Ovary (tissue), 7 donors: ENCODE measurements at regions not wholly inside any gene's neighbourhood (a gene's known extent, or its start where the extent isn't known, plus 50 kb on each side); places are given as distances from the start of the nearest gene placed in this dataset.

Experiments used
- DNase-seq, 5 donors: peaks; one replicate each; pipeline ENCODE4 v3.0.0-alpha.2; 2019 to 2020
- H3K27ac ChIP-seq, 2 donors: fragments of 200-600 bp; one replicate each; pipeline versions ENCODE4 v1.5.1 to v1.8.0; 2019 to 2022
- H3K27me3 ChIP-seq: fragments of 200-600 bp; one replicate; pipeline ENCODE4 v1.8.0; 2022
- H3K36me3 ChIP-seq: fragments of 200-600 bp; sonication (generic); one replicate; pipeline ENCODE4 v1.5.1; 2019
- H3K4me1 ChIP-seq: one replicate; pipeline ENCODE4 v1.8.1; 2013; ENCODE audit warnings: mild to moderate bottlenecking, moderate library complexity; ENCODE audit not compliant: insufficient read depth
- H3K4me3 ChIP-seq: fragments of 200-600 bp; sonication (generic); one replicate; pipeline ENCODE4 v1.5.1; 2017
- H3K9me3 ChIP-seq, 2 donors: fragments of 200-600 bp in 1 of 2; sonication (generic) in 1 of 2; one replicate each; pipeline versions ENCODE4 v1.5.1 to v1.8.1; 2013 to 2019; ENCODE audit warnings: mild to moderate bottlenecking in 1 of 2, moderate library complexity in 1 of 2
- CTCF ChIP-seq, 3 donors: fragments of 450-650 bp in 2 of 3; fragments of 200-600 bp in 1 of 3; IDR thresholded peaks; one replicate each; pipeline versions ENCODE4 v1.5.1 to v1.8.0; 2016 to 2022; ENCODE audit warnings: antibody characterized with exemption in 3 of 3, mild to moderate bottlenecking in 1 of 3
- EP300 ChIP-seq: sonication (generic); formaldehyde crosslinking; IDR thresholded peaks from one replicate; pipeline ENCODE4 v1.6.1; 2017; ENCODE audit warnings: antibody characterized with exemption
- POLR2A ChIP-seq: fragments of 450-650 bp; IDR thresholded peaks from one replicate; pipeline ENCODE4 v1.6.1; 2017; ENCODE audit warnings: antibody characterized with exemption, mild to moderate bottlenecking, moderate library complexity
- WGBS, 3 donors: extraction: QIAGEN DNeasy Blood & Tissue Kit in 1 of 3; methylation state at CpG; one replicate each; pipeline versions ENCODE4 v1.1.5 to v1.1.7; 2013 to 2017; 5-methylcytosine and 5-hydroxymethylcytosine counted together
- intact Hi-C, 4 donors: fragments of 100-400 bp; cut with DNase I; formaldehyde crosslinking; loops; one replicate each; pipeline versions ENCODE4 v1.11.0 to v1.15.1; 2022 to 2023
- donor health status: DM: no; HTN: no; CAD: no; lungs with moderate emphysema.
- donor health status: DM: no; HTN: no; CAD: no.
- donor health status: Bipolar disorder and iron deficiency.
- donor health status: DM: no; HTN: no; CAD: no.
- donor health status: DM: yes; HTN: yes; CAD: no.

- 70 to 95% (median 83%) methylated on average over 4 of the region's 4 CpGs for WGBS, 3 donors
- Histone ChIP-seq H3K4me3 (no peak overlapping the region), H3K27ac (no peak overlapping the region), H3K27me3 (no peaks in the 10 kb centered on the region), H3K4me1 (no peaks in the 10 kb centered on the region), H3K9me3 (no peaks in the 10 kb centered on the region), H3K36me3 (no peaks in the 10 kb centered on the region)
- no peak for TF ChIP-seq EP300
- no peak for TF ChIP-seq CTCF (IDR thresholded peaks at IDR 0.05)
- no peak for TF ChIP-seq POLR2A
- DNase-seq: peak in 2 of 5 donors; percentile 1 to 8
- intact Hi-C loops: no loop called here
Measured at GRCh38 chr9:126148994-126149393, 177.6 kb upstream of the MVB12B start.

- 71 to 89% (median 78%) methylated on average over 2 of the region's 2 CpGs for WGBS, 3 donors
- H3K27me3 ChIP-seq: no peaks in the 10 kb centered on the region
- H3K4me3 ChIP-seq: no peak overlapping the region
- TF ChIP-seq POLR2A (no peak), EP300 (no peak), CTCF (IDR thresholded peaks at IDR 0.05) (no peak)
- H3K9me3 ChIP-seq: no peaks in the 10 kb centered on the region
- H3K4me1 ChIP-seq: no peaks in the 10 kb centered on the region
- H3K27ac ChIP-seq: no peak overlapping the region
- intact Hi-C loops: no loop called here
- no peaks in the 10 kb centered on the region for H3K36me3 ChIP-seq
- DNase-seq: peak in 1 of 5 donors; percentile 16
Measured at GRCh38 chr9:126149661-126150060, 177.0 kb upstream of the MVB12B start.

- peak in 2 of 5 donors; percentile 3 to 8 for DNase-seq
- H3K4me3 ChIP-seq: no peak overlapping the region
- H3K27ac ChIP-seq: no peak overlapping the region
- WGBS, 3 donors: 75 to 92% (median 77%) methylated on average over 6 of the region's 6 CpGs
- no peaks in the 10 kb centered on the region for H3K27me3 ChIP-seq
- H3K4me1 ChIP-seq: no peaks in the 10 kb centered on the region
- no peak for TF ChIP-seq EP300
- TF ChIP-seq POLR2A: no peak
- no peak for TF ChIP-seq CTCF (IDR thresholded peaks at IDR 0.05)
- intact Hi-C loops: no loop called here
- H3K36me3 ChIP-seq: no peaks in the 10 kb centered on the region
- H3K9me3 ChIP-seq: no peaks in the 10 kb centered on the region
Measured at GRCh38 chr9:126150411-126151030, 176.1 kb upstream of the MVB12B start.

- intact Hi-C loops: no loop called here
- Histone ChIP-seq H3K4me3 (no peak overlapping the region), H3K27me3 (no peaks in the 10 kb centered on the region), H3K4me1 (no peaks in the 10 kb centered on the region), H3K9me3 (no peaks in the 10 kb centered on the region), H3K27ac (no peak overlapping the region), H3K36me3 (no peaks in the 10 kb centered on the region)
- no peak for TF ChIP-seq POLR2A
- no peak for TF ChIP-seq CTCF (IDR thresholded peaks at IDR 0.05)
- TF ChIP-seq EP300: no peak
- peak in 2 of 5 donors; percentile 2 to 8 for DNase-seq
- WGBS, 3 donors: 35 to 49% (median 44%) methylated on average over 14 of the region's 14 CpGs
Measured at GRCh38 chr9:126151031-126151685, 175.5 kb upstream of the MVB12B start.
